HG02852 (cell line): ENCODE measurements at regions not wholly inside any gene's neighbourhood (a gene's known extent, or its start where the extent isn't known, plus 50 kb on each side); places are given as distances from the start of the nearest gene placed in this dataset.
"Not testable (repeated sequence)": the region's sequence is repeated elsewhere in the genome, so short reads cannot be mapped to it uniquely, and the experiment has no call there.

Source experiments
- ATAC-seq: cut with Tn5 transposase; IDR thresholded peaks from one replicate; pipeline ENCODE4 v1.9.1; 2021; ENCODE audit warnings: mild to moderate bottlenecking, moderate library complexity; ENCODE audit not compliant: unreplicated experiment

GRCh38 chr13:81639984-81640582 lies 1299.2 kb upstream of the SPRY2 start:
- ATAC-seq: no peak

GRCh38 chr13:81637457-81637856 lies 1296.5 kb upstream of the SPRY2 start:
- ATAC-seq: no peak

- no peak for ATAC-seq
Measured at GRCh38 chr13:81636120-81636519, 1295.2 kb upstream of the SPRY2 start.

GRCh38 chr13:81615031-81615430 lies 1274.1 kb upstream of the SPRY2 start:
- no peak for ATAC-seq

GRCh38 chr13:81610644-81611043 lies 1269.7 kb upstream of the SPRY2 start:
- ATAC-seq: no peak

GRCh38 chr13:81609335-81609734 lies 1268.4 kb upstream of the SPRY2 start:
- ATAC-seq: no peak

GRCh38 chr13:81606074-81606473 lies 1265.1 kb upstream of the SPRY2 start:
- ATAC-seq: no peak

GRCh38 chr13:81602241-81602640 lies 1261.3 kb upstream of the SPRY2 start:
- ATAC-seq: no peak

GRCh38 chr13:81597101-81597500 lies 1256.2 kb upstream of the SPRY2 start:
- no peak for ATAC-seq

GRCh38 chr13:81596224-81596753 lies 1255.4 kb upstream of the SPRY2 start:
- no peak for ATAC-seq

GRCh38 chr13:81591528-81592220 lies 1250.7 kb upstream of the SPRY2 start:
- no peak for ATAC-seq

- ATAC-seq: no peak
Measured at GRCh38 chr13:81582381-81582780, 1241.5 kb upstream of the SPRY2 start.

GRCh38 chr13:81577601-81578195 lies 1236.8 kb upstream of the SPRY2 start:
- no peak for ATAC-seq

- ATAC-seq: no peak
Measured at GRCh38 chr13:81568824-81569223, 1227.9 kb upstream of the SPRY2 start.

GRCh38 chr13:81565849-81566248 lies 1224.9 kb upstream of the SPRY2 start:
- ATAC-seq: no peak

- no peak for ATAC-seq
Measured at GRCh38 chr13:81563091-81563490, 1222.2 kb upstream of the SPRY2 start.

GRCh38 chr13:81562598-81562997 lies 1221.7 kb upstream of the SPRY2 start:
- ATAC-seq: no peak

GRCh38 chr13:81551036-81551435 lies 1210.1 kb upstream of the SPRY2 start:
- no peak for ATAC-seq

GRCh38 chr13:81546294-81546693 lies 1205.4 kb upstream of the SPRY2 start:
- not testable (repeated sequence) for ATAC-seq

- no peak for ATAC-seq
Measured at GRCh38 chr13:81540777-81541176, 1199.9 kb upstream of the SPRY2 start.

GRCh38 chr13:81539643-81540150 lies 1198.8 kb upstream of the SPRY2 start:
- no peak for ATAC-seq

- no peak for ATAC-seq
Measured at GRCh38 chr13:81498969-81499368, 1158.0 kb upstream of the SPRY2 start.
